Osteoblast (primary cell): ENCODE measurements at regions not wholly inside any gene's neighbourhood (a gene's known extent, or its start where the extent isn't known, plus 50 kb on each side); places are given as distances from the start of the nearest gene placed in this dataset.

Source experiments
- DNase-seq: peaks from one replicate; pipeline ENCODE4 v3.0.0; 2011; ENCODE audit warnings: low spot score, mixed read lengths; ENCODE audit not compliant: insufficient read length; ENCODE audit errors: missing footprints
- H2AFZ ChIP-seq: 2 replicates; pipeline ENCODE4 v1.6.0; 2011; ENCODE audit warnings: mild to moderate bottlenecking, low read length
- H3K27ac ChIP-seq: 2 replicates; pipeline ENCODE4 v1.5.1; 2011; ENCODE audit warnings: mild to moderate bottlenecking, low read depth, low read length, moderate library complexity
- H3K27me3 ChIP-seq: 2 replicates; pipeline ENCODE4 v1.6.0; 2012; ENCODE audit warnings: mild to moderate bottlenecking, control low read depth, inconsistent platforms, low read length, moderate library complexity; ENCODE audit not compliant: insufficient read depth
- H3K36me3 ChIP-seq: 2 replicates; pipeline ENCODE4 v1.5.1; 2011; ENCODE audit warnings: mild to moderate bottlenecking, low read length, control low read depth, moderate library complexity; ENCODE audit not compliant: insufficient read depth
- H3K4me1 ChIP-seq: 2 replicates; pipeline ENCODE4 v1.5.1; 2011; ENCODE audit warnings: mild to moderate bottlenecking, low read length, control low read depth, moderate library complexity; ENCODE audit not compliant: insufficient read depth
- H3K4me2 ChIP-seq: 2 replicates; pipeline ENCODE4 v1.6.0; 2011; ENCODE audit warnings: mild to moderate bottlenecking, low read length; ENCODE audit not compliant: insufficient read depth
- H3K4me3 ChIP-seq: fragments of 200-600 bp; sonication (generic); 3 replicates; pipeline ENCODE4 v1.5.1; 2012; ENCODE audit warnings: mild to moderate bottlenecking, low read length, inconsistent platforms; ENCODE audit not compliant: insufficient read depth
- H3K79me2 ChIP-seq: 2 replicates; pipeline ENCODE4 v1.6.0; 2012; ENCODE audit warnings: mild to moderate bottlenecking, low read length, control low read depth, inconsistent platforms; ENCODE audit not compliant: insufficient read depth
- H3K9me3 ChIP-seq: 2 replicates; pipeline ENCODE4 v1.5.1; 2011; ENCODE audit warnings: low read depth, low read length, control low read depth
- H4K20me1 ChIP-seq: 2 replicates; pipeline ENCODE4 v1.6.0; 2012; ENCODE audit warnings: mild to moderate bottlenecking, low read length, control low read depth; ENCODE audit not compliant: insufficient read depth
- TF ChIP-seq, protein P1 (sequence below): IDR thresholded peaks from 2 replicates; pipeline ENCODE4 v1.5.1; 2011; ENCODE audit warnings: mild to moderate bottlenecking, low read depth, low read length, moderate library complexity; ENCODE audit errors: extremely low read depth

DNA sequence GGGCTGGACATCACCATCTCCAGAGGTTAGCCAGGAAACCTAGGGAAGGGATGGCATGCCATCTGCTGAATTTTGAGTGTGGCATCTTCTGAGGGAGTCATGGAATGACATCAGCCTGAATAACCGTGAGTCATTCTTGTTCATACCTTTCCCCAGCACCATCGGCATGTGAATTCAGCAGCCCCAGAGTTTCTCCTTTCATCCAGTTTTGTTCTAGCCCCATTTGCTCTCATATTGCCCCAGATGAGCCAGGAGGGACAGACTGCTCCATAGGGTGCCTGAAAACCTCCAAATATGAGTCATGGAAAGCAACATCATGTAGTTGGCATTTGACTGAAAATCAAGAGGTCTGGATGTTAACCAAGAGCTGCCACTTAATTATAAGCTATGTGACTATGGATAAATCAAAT is 219.2 kb upstream of the SGK1 start:
- Histone ChIP-seq H3K27ac (peak overlapping the region; percentile 86), H3K9me3 (no peaks in the 10 kb centered on the region), H3K79me2 (no peaks in the 10 kb centered on the region), H3K27me3 (no peaks in the 10 kb centered on the region), H3K36me3 (no peaks in the 10 kb centered on the region), H3K4me1 (peaks cover 15% of the 10 kb centered on the region), H3K4me2 (peak overlapping the region; percentile 34), H2AFZ (no peak overlapping the region), H3K4me3 (no peak overlapping the region), H4K20me1 (no peaks in the 10 kb centered on the region)
- TF ChIP-seq, protein P1, sequence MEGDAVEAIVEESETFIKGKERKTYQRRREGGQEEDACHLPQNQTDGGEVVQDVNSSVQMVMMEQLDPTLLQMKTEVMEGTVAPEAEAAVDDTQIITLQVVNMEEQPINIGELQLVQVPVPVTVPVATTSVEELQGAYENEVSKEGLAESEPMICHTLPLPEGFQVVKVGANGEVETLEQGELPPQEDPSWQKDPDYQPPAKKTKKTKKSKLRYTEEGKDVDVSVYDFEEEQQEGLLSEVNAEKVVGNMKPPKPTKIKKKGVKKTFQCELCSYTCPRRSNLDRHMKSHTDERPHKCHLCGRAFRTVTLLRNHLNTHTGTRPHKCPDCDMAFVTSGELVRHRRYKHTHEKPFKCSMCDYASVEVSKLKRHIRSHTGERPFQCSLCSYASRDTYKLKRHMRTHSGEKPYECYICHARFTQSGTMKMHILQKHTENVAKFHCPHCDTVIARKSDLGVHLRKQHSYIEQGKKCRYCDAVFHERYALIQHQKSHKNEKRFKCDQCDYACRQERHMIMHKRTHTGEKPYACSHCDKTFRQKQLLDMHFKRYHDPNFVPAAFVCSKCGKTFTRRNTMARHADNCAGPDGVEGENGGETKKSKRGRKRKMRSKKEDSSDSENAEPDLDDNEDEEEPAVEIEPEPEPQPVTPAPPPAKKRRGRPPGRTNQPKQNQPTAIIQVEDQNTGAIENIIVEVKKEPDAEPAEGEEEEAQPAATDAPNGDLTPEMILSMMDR = peak; percentile 21
- DNase-seq = peak; percentile 91

DNA sequence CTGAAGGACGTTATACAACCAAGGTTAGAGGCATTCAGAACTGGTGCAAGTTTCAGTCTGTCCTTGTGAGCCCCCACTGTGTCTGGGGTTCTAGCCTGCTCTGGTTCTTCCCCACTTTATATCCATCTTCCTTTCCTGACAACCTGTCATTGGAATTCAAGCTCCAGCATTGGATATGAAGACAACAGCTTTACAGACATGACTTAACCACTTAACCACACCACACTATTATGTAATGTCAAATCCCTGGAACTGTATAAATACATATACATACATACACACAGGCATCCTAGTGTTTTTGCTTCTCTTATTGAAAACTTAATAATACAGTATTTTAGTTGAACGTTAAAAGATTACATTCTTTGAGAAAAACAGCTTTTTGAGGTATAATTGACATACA is 217.9 kb upstream of the SGK1 start:
- Histone ChIP-seq H3K36me3 (no peaks in the 10 kb centered on the region), H3K27me3 (no peaks in the 10 kb centered on the region), H2AFZ (no peak overlapping the region), H3K27ac (peak overlapping the region; percentile 30), H3K4me3 (no peak overlapping the region), H3K4me2 (no peak overlapping the region), H3K9me3 (no peaks in the 10 kb centered on the region), H3K79me2 (no peaks in the 10 kb centered on the region), H4K20me1 (no peaks in the 10 kb centered on the region), H3K4me1 (peaks cover 15% of the 10 kb centered on the region)
- TF ChIP-seq, protein P1 = no peak
- DNase-seq = no peak

DNA sequence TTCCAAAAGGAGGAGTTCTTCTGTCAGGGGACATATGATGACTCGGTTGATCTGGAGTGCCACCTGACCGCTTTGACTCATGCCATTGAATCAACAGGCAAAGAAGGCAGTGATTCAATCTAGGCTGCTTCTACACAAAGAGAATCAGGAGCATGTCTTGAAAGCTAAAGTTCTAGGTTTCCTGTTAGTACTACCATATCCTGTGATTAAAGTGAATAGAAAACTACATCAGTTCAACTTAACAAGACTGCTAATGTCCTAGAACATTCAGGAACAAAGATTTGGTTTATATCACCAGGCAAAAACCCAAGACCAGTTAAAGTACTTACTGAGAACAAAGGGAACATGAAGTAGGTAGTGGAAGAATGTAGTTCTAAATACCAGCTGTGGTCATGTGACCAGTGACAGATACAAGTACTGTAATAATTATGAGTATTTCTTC is 216.8 kb upstream of the SGK1 start:
- no peaks in the 10 kb centered on the region for H3K79me2 ChIP-seq
- DNase-seq = peak; percentile 57
- H3K4me2 ChIP-seq = no peak overlapping the region
- H3K9me3 ChIP-seq = no peaks in the 10 kb centered on the region
- no peak overlapping the region for H2AFZ ChIP-seq
- H4K20me1 ChIP-seq = no peaks in the 10 kb centered on the region
- H3K4me3 ChIP-seq = no peak overlapping the region
- peaks cover 18% of the 10 kb centered on the region for H3K4me1 ChIP-seq
- no peaks in the 10 kb centered on the region for H3K36me3 ChIP-seq
- TF ChIP-seq, protein P1 = no peak
- H3K27ac ChIP-seq = peak overlapping the region; percentile 20
- no peaks in the 10 kb centered on the region for H3K27me3 ChIP-seq

DNA sequence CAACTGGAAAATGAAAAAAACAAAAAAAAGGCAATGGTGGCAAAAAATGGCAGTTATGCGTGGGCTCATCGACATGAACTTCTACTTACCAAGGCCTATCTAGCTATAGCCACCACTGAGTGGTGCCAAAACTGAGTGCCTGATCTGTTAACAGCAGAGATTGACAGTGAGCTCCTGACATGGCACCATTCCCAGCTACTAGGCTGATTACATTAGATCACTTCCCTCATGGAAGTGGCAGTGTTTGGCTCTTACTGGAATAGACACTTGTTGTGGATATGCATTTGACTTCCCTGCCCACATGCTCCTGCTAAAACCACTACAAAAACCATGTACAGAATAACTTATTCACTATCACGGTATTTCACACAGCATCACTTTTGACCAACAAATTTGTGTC is 216.1 kb upstream of the SGK1 start:
- TF ChIP-seq, protein P1 = no peak
- Histone ChIP-seq H3K27me3 (no peaks in the 10 kb centered on the region), H4K20me1 (no peaks in the 10 kb centered on the region), H3K9me3 (no peaks in the 10 kb centered on the region), H2AFZ (no peak overlapping the region), H3K36me3 (no peaks in the 10 kb centered on the region), H3K79me2 (no peaks in the 10 kb centered on the region), H3K4me3 (no peak overlapping the region), H3K4me2 (no peak overlapping the region), H3K27ac (peak overlapping the region; percentile 20), H3K4me1 (peaks cover 18% of the 10 kb centered on the region)
- DNase-seq = no peak
